ENCODE measurements at regions not wholly inside any gene's neighbourhood (a gene's known extent, or its start where the extent isn't known, plus 50 kb on each side); places are given as distances from the start of the nearest gene placed in this dataset.
A peak's percentile ranks its signal among the peaks of the same experiment; 100 is the strongest.

DNA sequence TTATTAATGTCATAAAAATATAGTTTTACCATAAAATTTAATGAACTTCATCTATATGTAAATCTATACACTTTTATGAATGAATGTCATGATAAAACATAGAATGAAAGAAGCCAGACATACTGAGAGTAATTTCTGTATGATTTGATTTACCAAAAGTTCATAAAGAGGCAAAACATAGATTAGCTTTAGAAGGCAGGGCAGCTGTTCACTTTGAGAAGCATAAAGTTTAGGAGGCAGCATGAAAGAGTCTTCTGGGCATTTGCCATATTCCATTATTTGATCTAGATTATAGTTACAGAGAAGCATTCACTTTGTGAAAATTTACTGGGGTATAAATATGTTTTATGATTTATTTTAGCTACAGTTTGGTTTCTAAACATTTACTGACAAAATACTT, 487.2 kb downstream of the ANKRD7 start:
- DNase-seq: no peak

DNA sequence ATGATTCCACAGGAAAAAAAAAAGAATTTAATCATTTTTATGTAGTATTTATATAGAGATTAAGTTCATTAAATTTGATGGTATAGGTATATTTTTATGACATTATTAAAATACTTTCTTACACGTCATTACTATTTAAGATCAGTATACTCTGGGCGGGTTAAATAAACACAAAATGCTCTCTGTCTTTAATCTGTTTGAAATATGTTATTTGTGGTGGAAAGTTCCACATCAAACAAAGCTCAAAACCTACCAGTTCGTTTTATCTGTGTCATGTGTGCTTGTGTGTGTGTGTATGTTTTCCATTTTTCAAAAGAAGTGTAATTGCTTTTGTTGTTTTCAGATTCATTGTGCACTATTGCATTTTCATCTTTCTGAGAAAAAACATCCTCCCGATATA, 488.5 kb downstream of the ANKRD7 start:
- DNase-seq: no peak

DNA sequence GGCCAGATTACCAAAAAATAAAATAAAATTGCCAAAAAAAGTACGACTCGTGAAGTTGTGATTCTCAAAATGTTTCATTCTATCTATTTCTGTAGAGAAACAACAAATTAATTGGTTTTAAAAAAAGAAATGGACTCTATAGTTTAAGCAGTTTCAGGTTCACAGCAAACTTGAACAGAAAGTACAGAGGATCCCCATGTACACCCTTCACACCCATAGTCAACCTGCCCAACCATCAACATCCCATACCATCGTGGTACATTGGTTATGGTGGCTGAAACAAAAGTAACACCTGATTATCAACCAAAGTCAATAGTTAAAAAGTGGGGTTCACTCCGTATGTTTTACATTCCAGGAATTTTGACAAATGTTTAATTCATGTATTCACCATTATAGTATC, 496.1 kb downstream of the ANKRD7 start:
- DNase-seq: no peak

DNA sequence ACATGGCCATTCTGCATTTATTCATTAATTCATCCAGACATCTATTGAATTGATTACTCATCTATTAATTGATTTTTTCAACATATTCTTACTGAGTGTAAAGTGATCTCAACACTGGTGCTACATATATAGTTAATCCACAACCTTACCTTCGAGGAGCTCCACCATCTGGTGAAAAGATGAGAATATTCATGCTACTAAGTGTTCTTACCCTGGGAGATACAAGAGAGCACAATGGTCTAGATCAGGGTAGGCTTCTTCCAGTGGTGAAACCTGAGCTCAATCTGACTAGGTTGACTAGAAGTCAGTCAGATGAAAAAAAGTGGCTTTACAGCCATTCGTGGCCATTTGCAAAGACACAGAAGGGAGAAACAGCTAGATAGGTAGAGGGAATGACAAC, 507.4 kb downstream of the ANKRD7 start:
- no peak for DNase-seq

DNA sequence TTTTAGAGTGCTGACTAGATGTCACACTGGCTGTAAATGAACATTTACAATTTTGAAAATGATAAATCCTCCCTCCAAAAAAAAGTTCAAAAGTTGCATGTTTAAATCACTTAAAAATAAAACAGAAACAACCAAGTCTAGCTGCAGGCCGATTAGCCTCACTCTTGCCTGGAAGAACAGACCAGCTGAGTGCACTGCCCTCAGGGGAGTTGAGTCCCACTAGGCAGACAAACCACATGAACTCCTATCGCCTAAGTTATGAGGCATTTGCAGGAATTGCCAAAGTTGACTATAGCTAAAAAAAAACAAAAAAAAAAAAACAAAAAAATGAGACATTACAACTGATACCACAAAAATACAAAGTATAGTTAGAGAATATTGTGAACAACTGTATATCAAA, 510.0 kb downstream of the ANKRD7 start:
- DNase-seq: no peak

DNA sequence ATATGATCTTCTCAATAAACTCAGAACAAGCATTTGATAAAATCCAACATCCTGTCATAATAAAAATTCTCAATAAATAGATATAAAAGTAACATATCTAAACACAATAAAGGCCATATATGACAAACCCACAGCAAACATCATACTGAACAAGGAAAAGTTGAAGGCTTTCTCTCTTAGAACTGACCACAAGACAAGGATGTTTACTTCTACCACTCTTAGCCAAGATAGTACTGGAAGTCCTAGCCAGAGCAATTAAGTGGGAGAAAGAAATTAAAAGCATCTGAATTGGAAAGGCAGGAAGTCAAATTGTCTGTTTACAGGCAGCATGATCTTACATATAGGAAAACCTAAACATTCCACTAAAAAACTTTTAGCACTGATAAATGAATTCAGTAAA, 510.9 kb downstream of the ANKRD7 start:
- no peak for DNase-seq

DNA sequence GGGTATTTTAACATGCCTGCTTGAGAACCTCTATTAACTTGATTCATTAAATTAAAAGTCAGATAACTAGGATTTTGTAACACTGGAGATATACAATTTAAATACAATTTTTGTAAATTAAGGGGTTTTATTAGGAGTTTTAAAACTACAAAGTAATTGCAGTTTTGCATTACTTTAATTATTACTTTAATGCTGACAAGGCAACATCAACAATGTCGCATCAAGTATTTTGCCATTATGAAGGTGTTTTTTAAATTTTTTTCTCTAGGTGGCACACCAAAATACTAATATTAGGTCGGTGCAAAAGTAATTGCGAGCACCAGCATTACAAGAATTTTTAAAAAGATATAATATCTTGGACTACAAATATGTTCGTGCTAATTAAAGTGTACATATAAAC, 513.4 kb downstream of the ANKRD7 start:
- no peak for DNase-seq

DNA sequence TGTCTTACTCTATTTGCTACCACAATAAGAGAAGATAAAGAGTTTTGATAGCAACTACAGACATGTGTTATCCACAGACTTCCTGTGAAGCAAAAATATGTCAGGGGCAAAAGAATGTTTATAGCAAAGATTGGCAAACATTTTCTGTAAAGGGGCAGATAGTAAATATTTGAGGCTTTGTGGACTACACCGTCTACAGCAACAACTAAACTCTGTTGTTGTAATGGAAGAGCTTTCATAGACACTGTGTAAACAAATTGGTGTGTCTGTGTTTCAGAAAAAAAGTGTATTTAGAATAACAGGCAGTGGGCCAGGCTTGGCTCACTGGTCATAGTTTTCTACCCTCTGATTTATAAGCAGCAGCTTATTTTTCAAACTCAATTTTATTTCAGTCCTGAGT, 521.4 kb downstream of the ANKRD7 start:
- DNase-seq: no peak

DNA sequence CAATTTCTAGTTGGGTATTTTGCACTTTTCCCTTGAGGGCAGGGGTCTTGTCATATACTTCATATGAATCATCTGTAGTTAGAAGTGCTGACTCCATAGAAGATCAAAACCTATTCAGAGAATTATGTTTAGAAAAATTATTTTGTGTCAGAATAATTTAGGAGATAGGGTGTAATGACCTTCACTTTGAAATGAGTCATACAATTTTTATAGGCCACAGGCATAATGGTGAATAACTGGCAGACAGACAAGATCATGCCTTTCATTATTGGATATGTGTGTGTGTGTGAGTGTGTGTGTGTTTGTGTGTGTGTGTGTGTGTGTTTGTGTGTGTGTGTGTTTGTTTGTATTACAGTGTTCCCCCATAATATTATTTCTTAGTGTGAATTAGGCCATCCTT, 523.0 kb downstream of the ANKRD7 start:
- DNase-seq: no peak

DNA sequence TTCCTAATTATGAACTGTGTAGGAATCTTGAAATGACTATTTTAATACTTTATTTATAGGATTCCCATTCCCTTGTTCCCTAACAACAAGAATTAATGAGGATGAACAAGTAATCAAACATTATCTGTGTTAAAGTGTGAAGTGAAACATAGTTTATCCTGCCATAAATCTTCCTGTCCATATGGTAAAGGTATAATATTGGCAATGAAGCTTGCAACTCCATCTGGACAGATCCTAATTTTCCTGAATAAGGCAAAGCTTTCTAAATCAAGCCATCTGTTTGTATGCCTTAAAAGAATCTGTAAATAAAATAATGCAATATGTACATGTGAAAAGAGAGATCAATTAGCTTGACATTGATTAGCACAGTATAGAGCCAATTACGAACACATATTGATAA, 529.0 kb downstream of the ANKRD7 start:
- DNase-seq: peak; percentile 93

DNA sequence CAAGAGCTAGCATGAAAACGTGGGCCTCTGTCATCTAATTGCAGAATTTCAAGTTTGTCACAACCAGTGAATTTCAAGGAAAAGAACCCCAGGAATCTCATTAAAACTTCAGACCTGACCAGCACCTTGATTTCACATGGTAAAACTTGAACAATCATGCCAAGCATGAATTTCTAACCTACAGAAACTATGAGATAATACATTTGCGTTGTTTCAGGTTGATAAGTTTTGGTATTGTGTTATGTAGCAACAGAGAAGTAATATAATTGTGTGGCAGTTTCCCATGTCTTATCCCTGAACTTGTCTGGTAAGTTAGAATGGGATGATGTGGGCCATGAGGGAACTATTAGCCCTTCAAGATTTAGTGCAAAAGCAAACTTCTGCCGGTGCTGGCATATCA, 530.1 kb downstream of the ANKRD7 start:
- DNase-seq: no peak

DNA sequence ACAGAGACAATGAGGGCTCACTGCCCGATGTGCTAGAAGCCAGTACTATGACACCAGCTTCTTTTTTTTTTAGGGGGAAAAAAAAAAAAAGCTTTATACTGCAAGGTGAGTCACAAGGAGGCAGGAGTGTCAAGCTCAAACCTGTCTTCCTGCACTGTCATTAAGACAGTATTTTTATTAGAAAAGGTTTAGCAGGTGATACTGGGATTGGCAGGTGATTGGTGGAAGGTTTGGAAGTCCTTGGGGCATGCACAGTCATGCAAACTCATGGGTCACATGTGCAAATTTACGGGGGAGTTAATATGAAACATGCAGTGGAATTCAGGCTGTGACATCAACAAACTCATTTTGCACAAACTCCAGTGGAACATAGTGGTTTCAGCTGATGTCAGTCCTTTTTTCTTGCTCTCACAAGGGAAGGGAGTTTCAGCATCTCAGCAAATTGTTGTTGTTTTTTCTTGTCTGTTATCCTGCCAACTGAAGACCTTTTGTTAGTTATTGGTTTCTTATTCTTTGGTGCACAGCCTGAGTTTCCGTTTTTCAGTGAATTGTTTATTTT, 530.6 kb downstream of the ANKRD7 start:
- DNase-seq: no peak

DNA sequence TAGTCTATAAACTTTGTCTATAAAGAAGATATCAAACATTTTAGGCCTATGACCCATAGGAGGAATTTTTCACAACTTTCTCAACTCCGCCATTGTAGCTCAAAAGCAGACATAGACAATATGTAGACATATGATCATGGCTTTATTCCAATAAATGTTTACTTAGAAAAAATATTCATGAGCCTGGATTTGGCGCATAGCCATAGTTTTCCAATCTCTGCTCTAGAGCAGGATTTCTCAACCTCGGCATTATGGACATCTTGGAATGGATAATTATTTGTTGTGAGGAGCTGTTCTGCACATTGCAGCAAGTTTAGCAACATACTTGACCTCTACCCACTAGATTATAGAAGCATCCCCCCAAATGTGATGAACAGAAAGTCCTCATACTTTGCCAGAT, 532.6 kb downstream of the ANKRD7 start:
- no peak for DNase-seq

DNA sequence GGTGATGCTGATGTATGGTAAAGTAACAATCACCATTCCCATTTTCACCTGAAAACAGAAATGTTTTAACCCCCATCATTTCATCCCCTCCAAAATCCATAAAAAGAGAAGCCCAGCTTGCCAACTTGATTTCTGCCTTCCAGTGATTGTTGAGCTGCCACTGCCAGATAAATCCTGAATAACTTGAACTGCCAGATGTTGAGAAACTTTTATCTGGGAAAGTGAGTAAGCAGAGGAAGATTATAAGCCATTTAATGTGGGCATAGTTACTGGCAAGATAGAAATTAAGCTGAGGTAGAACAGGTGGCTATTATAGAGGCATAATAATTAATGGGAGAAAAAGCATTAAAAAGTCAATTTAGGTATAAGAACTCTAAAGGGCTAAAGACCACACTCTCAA, 534.1 kb downstream of the ANKRD7 start:
- peak; percentile 51 for DNase-seq

DNA sequence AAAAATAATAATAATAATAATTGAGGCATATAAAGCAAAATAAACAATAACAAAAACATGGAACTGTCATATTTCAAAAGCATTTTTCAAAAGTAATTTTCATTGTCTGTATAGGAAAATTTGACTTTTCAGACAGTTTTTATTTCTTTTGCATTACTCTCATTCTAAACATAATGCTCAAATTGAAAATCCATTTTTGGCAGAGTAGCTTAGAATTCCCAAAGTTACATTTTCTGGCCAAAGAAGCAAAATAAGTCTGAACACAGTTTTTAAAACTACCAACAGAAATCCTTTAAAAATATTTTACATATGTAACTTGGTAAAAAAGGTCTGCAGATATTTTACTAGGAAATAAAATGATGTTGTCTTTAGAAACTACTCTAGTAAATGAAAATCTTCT, 535.4 kb downstream of the ANKRD7 start:
- DNase-seq: no peak

DNA sequence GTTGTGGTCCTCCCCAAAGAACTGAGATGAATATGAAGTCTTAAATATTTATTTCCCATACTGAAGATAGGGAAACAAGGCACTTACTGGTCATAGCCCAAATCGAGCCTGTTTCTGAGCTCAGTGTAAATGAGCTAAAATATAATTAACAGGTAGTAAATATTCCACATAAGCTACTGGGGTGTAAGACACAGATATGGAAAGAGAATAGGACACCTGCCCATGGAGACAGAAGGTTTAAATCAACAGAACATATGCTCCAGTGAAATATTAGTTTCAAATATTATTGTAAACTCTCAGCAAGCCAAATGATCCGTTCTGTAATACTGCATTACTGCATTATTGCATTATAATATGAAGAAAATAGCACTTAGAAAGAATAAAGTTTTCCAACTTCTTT, 537.9 kb downstream of the ANKRD7 start:
- DNase-seq: no peak

DNA sequence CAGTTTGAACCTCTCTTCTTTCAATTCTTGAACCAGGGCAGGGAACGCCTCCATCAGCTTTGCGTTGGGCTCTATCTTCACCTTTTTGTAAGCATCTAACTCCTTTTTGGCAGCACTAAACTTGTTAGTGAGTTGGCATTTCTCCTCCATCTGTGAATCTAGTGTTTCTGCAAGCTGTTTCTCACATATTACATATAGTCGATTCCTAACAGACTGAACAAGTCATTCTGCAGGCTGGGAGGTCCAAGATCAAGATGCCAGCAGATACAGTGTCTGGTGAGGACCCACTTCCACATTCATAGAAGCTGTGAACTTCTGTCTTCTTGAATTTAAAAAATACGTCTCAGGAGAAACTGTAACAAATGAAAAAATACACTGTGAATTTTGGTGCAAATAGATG, 539.7 kb downstream of the ANKRD7 start:
- DNase-seq: no peak

DNA sequence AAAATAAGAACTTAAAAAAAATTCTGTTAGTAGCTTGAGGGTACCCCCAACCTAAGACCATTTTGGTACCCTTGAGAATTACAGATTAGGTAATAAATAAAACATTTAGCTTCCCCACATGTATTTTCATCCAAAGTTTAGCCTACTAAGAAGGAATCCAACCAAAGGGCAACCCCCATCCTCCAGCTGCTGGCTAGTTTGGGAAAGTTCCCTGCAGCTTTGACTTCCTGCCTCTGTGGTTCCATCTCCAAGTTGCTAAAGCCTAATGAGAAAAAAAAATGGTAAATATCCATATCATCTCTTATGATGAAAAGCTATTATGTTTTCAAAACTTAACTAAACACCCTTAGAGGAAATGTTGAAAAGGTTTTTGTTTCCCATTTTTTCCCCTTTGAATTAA, 547.2 kb downstream of the ANKRD7 start:
- DNase-seq: no peak

DNA sequence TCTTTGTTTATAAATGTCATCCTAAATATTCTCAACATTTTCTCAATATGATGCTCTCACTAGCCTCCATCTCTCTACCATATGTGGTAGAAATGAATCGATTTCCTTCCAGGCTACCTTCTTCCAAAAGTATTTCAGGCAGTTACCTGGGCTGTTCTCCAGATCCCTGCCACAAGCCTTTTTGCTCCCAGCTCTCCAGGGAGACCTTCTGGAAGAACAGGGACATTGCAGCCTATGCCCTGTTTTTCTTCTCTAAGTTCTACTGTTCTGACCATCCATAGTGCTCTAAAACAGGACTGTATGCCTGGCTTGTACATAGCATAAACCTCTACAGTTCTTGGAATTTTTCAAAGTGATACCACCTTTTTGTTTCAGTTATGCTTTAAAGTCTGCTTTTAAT, 552.8 kb downstream of the ANKRD7 start:
- DNase-seq: no peak

DNA sequence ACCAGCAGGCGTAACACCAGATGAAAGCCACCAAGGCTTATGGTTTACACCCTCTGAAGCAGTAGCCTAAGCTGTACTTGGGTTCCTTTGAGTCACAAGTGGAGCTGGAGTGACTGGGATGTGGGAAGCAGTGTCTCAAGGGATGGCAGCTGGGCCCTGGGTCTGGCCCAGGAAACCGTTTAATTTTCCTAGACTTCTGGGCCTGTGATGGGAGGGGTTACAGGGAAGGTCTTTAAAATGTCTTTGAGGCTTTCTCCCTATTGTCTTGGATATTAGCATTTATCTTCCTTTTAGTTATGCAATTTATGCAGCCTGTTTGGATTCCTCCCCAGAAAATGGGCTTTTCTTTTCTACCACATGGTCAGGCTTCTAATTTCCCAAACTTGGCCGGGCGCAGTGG, 568.2 kb downstream of the ANKRD7 start:
- DNase-seq: no peak

DNA sequence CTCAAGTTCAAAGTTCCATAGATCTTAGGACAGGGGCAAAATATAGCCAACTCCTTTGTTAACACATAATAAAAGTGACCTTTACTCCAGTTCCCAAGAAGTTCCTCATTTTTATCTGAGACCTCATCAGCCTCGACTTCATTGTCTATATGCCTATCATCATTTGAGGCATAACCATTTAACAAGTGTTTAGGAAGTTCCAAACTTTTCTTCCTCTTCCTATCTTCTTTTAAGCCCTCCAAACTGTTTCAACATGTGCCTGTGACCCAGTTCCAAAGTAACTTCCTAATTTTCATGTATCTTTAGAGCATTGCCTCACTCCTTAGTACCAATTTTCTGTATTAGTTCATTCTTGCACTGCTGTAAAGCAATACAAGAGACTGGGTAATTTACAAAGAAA, 569.1 kb downstream of the ANKRD7 start:
- no peak for DNase-seq

DNA sequence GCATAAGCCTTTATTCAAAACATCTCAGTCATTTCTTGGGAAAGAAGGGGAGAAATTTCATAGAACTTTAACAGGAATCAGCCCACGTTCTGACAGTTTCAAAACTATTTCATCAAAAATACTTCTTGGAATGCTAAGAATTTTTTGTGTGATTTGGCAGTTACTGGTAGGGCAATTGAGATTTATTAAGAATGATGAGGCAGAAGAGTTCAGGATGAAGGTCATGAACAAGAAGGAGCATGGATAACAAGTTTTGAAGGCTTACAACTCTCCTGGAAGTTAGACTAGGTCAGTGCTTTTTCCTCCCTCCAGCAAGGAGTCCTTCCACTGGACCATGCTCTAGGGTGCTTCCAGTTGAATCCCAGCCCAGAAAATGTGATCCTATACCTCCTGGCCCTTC, 569.9 kb downstream of the ANKRD7 start:
- DNase-seq: no peak

DNA sequence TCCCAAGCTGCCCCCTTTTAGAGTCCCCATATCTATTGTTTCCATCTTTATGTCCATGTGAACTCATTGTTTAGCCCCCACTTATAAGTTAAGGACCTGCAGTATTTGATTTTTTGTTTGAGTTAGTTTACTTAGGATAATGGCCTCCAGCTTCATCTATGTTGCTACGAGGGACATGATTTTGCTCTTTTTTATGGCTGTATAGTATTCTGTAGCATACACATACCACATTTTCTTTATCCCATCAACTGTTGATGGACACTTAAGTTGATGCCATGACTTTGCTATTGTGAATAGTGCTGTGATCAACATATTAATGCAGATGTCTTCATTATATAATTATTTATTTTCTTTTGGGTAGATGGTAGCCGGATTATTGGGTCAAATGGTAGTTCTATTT, 576.9 kb downstream of the ANKRD7 start:
- DNase-seq: no peak

DNA sequence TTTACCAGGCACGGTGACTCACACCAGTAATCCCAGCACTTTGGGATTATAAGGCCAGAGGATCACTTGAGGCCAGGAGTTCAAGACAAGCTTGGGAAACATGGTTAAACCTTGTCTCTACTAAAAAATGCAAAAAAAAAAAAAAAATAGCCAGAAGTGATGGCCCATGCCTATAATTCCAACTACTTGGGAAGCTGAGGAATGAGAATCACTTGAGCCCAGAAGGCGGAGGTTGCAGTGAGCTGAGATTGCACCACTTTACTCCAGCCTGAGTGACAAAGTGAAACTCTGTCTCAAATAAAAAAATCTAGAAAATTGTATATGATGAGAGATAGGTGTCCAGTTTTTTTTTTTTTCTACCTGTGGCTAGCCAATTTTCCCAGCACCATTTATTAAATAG, 578.2 kb downstream of the ANKRD7 start:
- no peak for DNase-seq

DNA sequence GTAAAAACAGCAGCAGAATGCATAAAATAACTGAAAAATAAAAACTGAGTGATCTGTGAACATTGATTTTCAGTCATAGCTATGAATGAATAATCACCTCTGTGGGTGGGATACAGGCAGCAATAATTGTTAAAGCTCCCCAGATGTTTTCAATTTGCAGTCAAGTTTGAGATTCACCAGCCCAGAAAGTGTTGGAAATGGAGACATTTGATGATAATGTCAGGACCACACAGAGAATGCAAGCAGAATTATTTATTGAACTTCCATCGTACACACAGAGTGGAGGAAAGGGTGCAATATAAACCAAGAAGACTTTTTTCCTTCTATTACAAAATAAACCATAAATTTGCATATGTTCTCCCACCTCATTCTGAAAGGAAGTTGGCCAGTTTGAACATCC, 601.7 kb downstream of the ANKRD7 start:
- DNase-seq: no peak

DNA sequence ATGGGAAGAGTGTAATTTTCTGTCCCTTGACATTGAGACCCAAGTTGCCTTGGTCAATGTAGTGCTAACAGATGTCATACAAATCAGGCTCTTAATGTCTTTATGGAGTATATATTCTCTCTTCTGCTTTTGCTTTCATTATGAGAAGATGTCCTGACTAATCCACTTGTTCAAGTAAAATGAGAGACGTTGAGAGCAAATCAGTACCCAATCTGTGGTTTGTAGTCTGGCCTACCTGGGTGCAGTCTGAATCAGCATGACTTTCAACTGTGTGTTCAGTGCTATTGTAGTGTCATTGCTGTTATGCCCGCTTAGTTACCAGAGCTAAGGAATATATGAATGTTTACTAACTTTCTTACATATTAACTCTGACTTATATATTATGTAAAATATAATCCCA, 612.4 kb downstream of the ANKRD7 start:
- no peak for DNase-seq

All from DMS 273 treated with DMSO at 0.1 percent for 48 hours (cell line).